DLD1 (cell line): ENCODE measurements at regions not wholly inside any gene's neighbourhood (a gene's known extent, or its start where the extent isn't known, plus 50 kb on each side); places are given as distances from the start of the nearest gene placed in this dataset.

ENCODE experiments used
- in situ Hi-C: cut with HindIII; loops from 2 replicates; pipeline ENCODE4 v1.10.0; 2017; ENCODE audit warnings: low sequenced_read_pairs

- in situ Hi-C loops = no loop called here
Measured at GRCh38 chr7:52088008-52088901, 771.6 kb upstream of the COBL start.

- in situ Hi-C loops = no loop called here
Measured at GRCh38 chr7:52085610-52086009, 769.0 kb upstream of the COBL start.

- in situ Hi-C loops = no loop called here
Measured at GRCh38 chr7:52080493-52080892, 763.9 kb upstream of the COBL start.

GRCh38 chr7:52079726-52080125, 763.1 kb upstream of the COBL start:
- in situ Hi-C loops = no loop called here

GRCh38 chr7:52077571-52077970, 761.0 kb upstream of the COBL start:
- in situ Hi-C loops = no loop called here

- in situ Hi-C loops = no loop called here
Measured at GRCh38 chr7:52074912-52075311, 758.3 kb upstream of the COBL start.

GRCh38 chr7:52074071-52074470, 757.5 kb upstream of the COBL start:
- in situ Hi-C loops = no loop called here

- in situ Hi-C loops = no loop called here
Measured at GRCh38 chr7:52071744-52072143, 755.1 kb upstream of the COBL start.

- in situ Hi-C loops = no loop called here
Measured at GRCh38 chr7:52064493-52064892, 747.9 kb upstream of the COBL start.

GRCh38 chr7:52061666-52062065, 745.1 kb upstream of the COBL start:
- in situ Hi-C loops = no loop called here

- in situ Hi-C loops = no loop called here
Measured at GRCh38 chr7:52053525-52053924, 736.9 kb upstream of the COBL start.

- in situ Hi-C loops = no loop called here
Measured at GRCh38 chr7:52030722-52031121, 714.1 kb upstream of the COBL start.

- in situ Hi-C loops = no loop called here
Measured at GRCh38 chr7:52026140-52026539, 709.5 kb upstream of the COBL start.

- in situ Hi-C loops = no loop called here
Measured at GRCh38 chr7:52021343-52021742, 704.7 kb upstream of the COBL start.

- in situ Hi-C loops = loop anchor here (10.0 kb wide), 1 partner anchor 426 kb away; no protein-coding TSS in a partner anchor
Measured at GRCh38 chr7:52018680-52019054, 702.1 kb upstream of the COBL start.

GRCh38 chr7:52017802-52018679, 701.4 kb upstream of the COBL start:
- in situ Hi-C loops = loop anchor here (10.0 kb wide), 1 partner anchor 427 kb away; no protein-coding TSS in a partner anchor

GRCh38 chr7:52009181-52009580, 692.6 kb upstream of the COBL start:
- in situ Hi-C loops = no loop called here

- in situ Hi-C loops = no loop called here
Measured at GRCh38 chr7:52006674-52007073, 690.1 kb upstream of the COBL start.

GRCh38 chr7:52005613-52006012, 689.0 kb upstream of the COBL start:
- in situ Hi-C loops = no loop called here

GRCh38 chr7:51995596-51996179, 679.1 kb upstream of the COBL start:
- in situ Hi-C loops = no loop called here

GRCh38 chr7:51982653-51983052, 666.0 kb upstream of the COBL start:
- in situ Hi-C loops = no loop called here
